IPS-18a (cell line): ENCODE measurements at regions not wholly inside any gene's neighbourhood (a gene's known extent, or its start where the extent isn't known, plus 50 kb on each side); places are given as distances from the start of the nearest gene placed in this dataset.

Experiments
- H3K27ac ChIP-seq: one replicate; pipeline ENCODE4 v1.5.1; 2013; ENCODE audit warnings: low read length
- H3K27me3 ChIP-seq: one replicate; pipeline ENCODE4 v1.6.1; 2013; ENCODE audit warnings: mild to moderate bottlenecking, low read length; ENCODE audit not compliant: control insufficient read depth, insufficient read depth
- H3K36me3 ChIP-seq: one replicate; pipeline ENCODE4 v1.6.1; 2013; ENCODE audit warnings: low read depth, low read length; ENCODE audit not compliant: control insufficient read depth
- H3K4me1 ChIP-seq: one replicate; pipeline ENCODE4 v1.6.1; 2013; ENCODE audit warnings: low read depth, low read length; ENCODE audit not compliant: control insufficient read depth
- H3K4me3 ChIP-seq: one replicate; pipeline ENCODE4 v1.5.1; 2013; ENCODE audit warnings: low read length
- H3K9ac ChIP-seq: one replicate; pipeline ENCODE4 v1.6.1; 2013; ENCODE audit warnings: mild to moderate bottlenecking, low read length, moderate library complexity
- H3K9me3 ChIP-seq: one replicate; pipeline ENCODE4 v1.6.1; 2013; ENCODE audit warnings: low read depth, low read length; ENCODE audit not compliant: control insufficient read depth

GRCh38 chr16:86965840-86966550 is 351.2 kb downstream of the C16orf95 start:
- no peaks in the 10 kb centered on the region for H3K4me1 ChIP-seq
- no peaks in the 10 kb centered on the region for H3K27me3 ChIP-seq
- no peak overlapping the region for H3K4me3 ChIP-seq
- H3K9ac ChIP-seq: no peak overlapping the region
- H3K9me3 ChIP-seq: no peaks in the 10 kb centered on the region
- no peaks in the 10 kb centered on the region for H3K36me3 ChIP-seq
- H3K27ac ChIP-seq: no peak overlapping the region

GRCh38 chr16:86966777-86967176 is 350.4 kb downstream of the C16orf95 start:
- Histone ChIP-seq H3K9ac (no peak overlapping the region), H3K4me3 (no peak overlapping the region), H3K9me3 (no peaks in the 10 kb centered on the region), H3K27me3 (no peaks in the 10 kb centered on the region), H3K4me1 (no peaks in the 10 kb centered on the region), H3K27ac (no peak overlapping the region), H3K36me3 (no peaks in the 10 kb centered on the region)

GRCh38 chr16:86968866-86969265 is 348.3 kb downstream of the C16orf95 start:
- Histone ChIP-seq H3K27me3 (no peaks in the 10 kb centered on the region), H3K4me3 (no peak overlapping the region), H3K9me3 (no peaks in the 10 kb centered on the region), H3K36me3 (no peaks in the 10 kb centered on the region), H3K27ac (no peak overlapping the region), H3K9ac (no peak overlapping the region), H3K4me1 (no peaks in the 10 kb centered on the region)

- no peaks in the 10 kb centered on the region for H3K4me1 ChIP-seq
- H3K27me3 ChIP-seq: no peaks in the 10 kb centered on the region
Measured at GRCh38 chr16:86969716-86970115, 347.5 kb downstream of the C16orf95 start.

GRCh38 chr16:86970279-86970678 is 346.9 kb downstream of the C16orf95 start:
- no peak overlapping the region for H3K27ac ChIP-seq
- no peaks in the 10 kb centered on the region for H3K36me3 ChIP-seq
- H3K4me3 ChIP-seq: no peak overlapping the region
- H3K9ac ChIP-seq: no peak overlapping the region
- no peaks in the 10 kb centered on the region for H3K27me3 ChIP-seq
- no peaks in the 10 kb centered on the region for H3K9me3 ChIP-seq
- H3K4me1 ChIP-seq: no peaks in the 10 kb centered on the region

More at GRCh38 chr16:86969716-86970115, 347.5 kb downstream of the C16orf95 start:
- H3K9me3 ChIP-seq: no peaks in the 10 kb centered on the region
- no peak overlapping the region for H3K9ac ChIP-seq
- H3K36me3 ChIP-seq: no peaks in the 10 kb centered on the region
- H3K4me3 ChIP-seq: no peak overlapping the region
- H3K27ac ChIP-seq: no peak overlapping the region

GRCh38 chr16:86970726-86971125 is 346.5 kb downstream of the C16orf95 start:
- H3K27ac ChIP-seq: no peak overlapping the region
- H3K9ac ChIP-seq: no peak overlapping the region
- H3K4me1 ChIP-seq: no peaks in the 10 kb centered on the region
- H3K4me3 ChIP-seq: no peak overlapping the region
- no peaks in the 10 kb centered on the region for H3K36me3 ChIP-seq
- H3K9me3 ChIP-seq: no peaks in the 10 kb centered on the region
- H3K27me3 ChIP-seq: no peaks in the 10 kb centered on the region

- Histone ChIP-seq H3K27ac (no peak overlapping the region), H3K9me3 (no peaks in the 10 kb centered on the region), H3K27me3 (no peaks in the 10 kb centered on the region), H3K4me1 (no peaks in the 10 kb centered on the region), H3K9ac (no peak overlapping the region), H3K36me3 (no peaks in the 10 kb centered on the region), H3K4me3 (no peak overlapping the region)
Measured at GRCh38 chr16:86971251-86971650, 345.9 kb downstream of the C16orf95 start.

GRCh38 chr16:86974120-86974519 is 343.1 kb downstream of the C16orf95 start:
- Histone ChIP-seq H3K4me3 (no peak overlapping the region), H3K27ac (no peak overlapping the region), H3K9me3 (no peaks in the 10 kb centered on the region), H3K27me3 (no peaks in the 10 kb centered on the region), H3K9ac (no peak overlapping the region), H3K4me1 (no peaks in the 10 kb centered on the region), H3K36me3 (no peaks in the 10 kb centered on the region)

- Histone ChIP-seq H3K4me3 (no peak overlapping the region), H3K9me3 (no peaks in the 10 kb centered on the region), H3K27ac (no peak overlapping the region), H3K27me3 (no peaks in the 10 kb centered on the region), H3K36me3 (no peaks in the 10 kb centered on the region), H3K9ac (no peak overlapping the region), H3K4me1 (no peaks in the 10 kb centered on the region)
Measured at GRCh38 chr16:86975445-86975844, 341.7 kb downstream of the C16orf95 start.

GRCh38 chr16:86977076-86977676 is 340.0 kb downstream of the C16orf95 start:
- H3K9me3 ChIP-seq: no peaks in the 10 kb centered on the region
- no peaks in the 10 kb centered on the region for H3K27me3 ChIP-seq
- no peaks in the 10 kb centered on the region for H3K36me3 ChIP-seq
- no peak overlapping the region for H3K9ac ChIP-seq
- no peaks in the 10 kb centered on the region for H3K4me1 ChIP-seq
- H3K27ac ChIP-seq: no peak overlapping the region
- H3K4me3 ChIP-seq: no peak overlapping the region

GRCh38 chr16:86978445-86979030 is 338.7 kb downstream of the C16orf95 start:
- no peaks in the 10 kb centered on the region for H3K36me3 ChIP-seq
- no peak overlapping the region for H3K9ac ChIP-seq
- H3K4me3 ChIP-seq: no peak overlapping the region
- H3K4me1 ChIP-seq: no peaks in the 10 kb centered on the region
- H3K27me3 ChIP-seq: no peaks in the 10 kb centered on the region
- H3K9me3 ChIP-seq: no peaks in the 10 kb centered on the region
- no peak overlapping the region for H3K27ac ChIP-seq

GRCh38 chr16:86979061-86979460 is 338.1 kb downstream of the C16orf95 start:
- no peak overlapping the region for H3K27ac ChIP-seq
- no peaks in the 10 kb centered on the region for H3K9me3 ChIP-seq
- no peaks in the 10 kb centered on the region for H3K4me1 ChIP-seq
- no peak overlapping the region for H3K4me3 ChIP-seq
- no peak overlapping the region for H3K9ac ChIP-seq
- no peaks in the 10 kb centered on the region for H3K36me3 ChIP-seq
- no peaks in the 10 kb centered on the region for H3K27me3 ChIP-seq
